GM18907 (cell line): ENCODE measurements at regions not wholly inside any gene's neighbourhood (a gene's known extent, or its start where the extent isn't known, plus 50 kb on each side); places are given as distances from the start of the nearest gene placed in this dataset.

Experiments
- ATAC-seq: cut with Tn5 transposase; IDR thresholded peaks from one replicate; pipeline ENCODE4 v1.9.1; 2021; ENCODE audit warnings: mild to moderate bottlenecking, moderate library complexity; ENCODE audit not compliant: unreplicated experiment

GRCh38 chr5:126195410-126196100 lies 227.7 kb upstream of the GRAMD2B start:
- ATAC-seq = no peak

DNA sequence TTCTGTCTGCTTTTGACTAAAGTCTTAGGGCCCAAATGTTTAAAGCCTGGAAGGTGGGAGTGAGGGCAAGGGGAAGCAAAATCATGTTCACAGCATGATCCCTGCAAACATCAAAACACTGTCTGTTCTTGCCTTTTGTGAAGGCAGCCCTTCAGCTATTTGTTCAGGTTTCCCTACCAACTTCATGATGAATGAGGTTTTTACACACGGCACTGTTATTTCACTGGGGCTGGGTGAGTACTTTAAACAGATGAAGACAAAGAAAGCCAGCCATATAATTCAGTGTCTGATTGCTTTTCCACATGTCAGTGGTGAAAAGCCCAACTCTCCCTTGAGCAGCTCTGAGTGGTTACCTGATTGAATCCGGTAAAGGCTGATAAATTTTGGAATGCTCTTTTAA lies 224.7 kb upstream of the GRAMD2B start:
- no peak for ATAC-seq

DNA sequence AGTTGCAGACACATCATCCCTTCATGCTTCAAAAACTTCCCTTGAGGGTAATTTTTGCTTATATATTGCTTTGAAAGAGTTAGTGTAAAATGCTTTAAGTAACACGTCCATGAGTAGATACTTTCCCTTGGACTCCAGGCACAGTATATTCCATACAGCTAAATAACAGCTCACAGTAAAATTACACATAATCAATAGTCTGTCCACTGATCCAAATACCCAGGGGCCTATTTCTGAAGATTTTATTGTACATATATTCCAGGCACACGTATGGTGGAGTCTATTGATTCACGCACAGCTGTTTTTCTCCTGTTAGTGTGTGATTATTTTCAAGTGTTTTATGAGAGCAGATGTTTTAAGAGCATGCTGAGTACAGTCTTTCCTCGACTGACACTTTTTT lies 223.7 kb upstream of the GRAMD2B start:
- no peak for ATAC-seq

GRCh38 chr5:126208691-126209090 lies 214.5 kb upstream of the GRAMD2B start:
- no peak for ATAC-seq

DNA sequence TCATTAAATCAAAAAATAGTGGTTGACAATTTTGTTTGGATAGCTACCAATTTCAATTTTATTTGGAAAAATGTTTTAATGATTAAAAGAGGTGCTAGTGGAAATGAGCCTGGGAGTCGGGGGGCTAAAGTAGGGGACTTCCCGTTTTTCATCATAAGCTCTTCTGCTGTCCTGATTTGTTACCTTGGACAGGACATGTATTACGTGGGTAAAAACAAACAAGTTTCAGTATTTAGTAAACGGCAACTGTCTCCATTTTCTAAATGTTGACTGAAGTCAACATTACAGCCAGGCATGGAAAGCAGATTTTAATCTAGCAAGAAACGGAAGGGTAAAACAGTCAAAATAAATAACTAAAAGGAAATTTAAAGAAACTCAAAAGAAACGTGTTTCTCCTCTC lies 212.3 kb upstream of the GRAMD2B start:
- ATAC-seq = no peak

DNA sequence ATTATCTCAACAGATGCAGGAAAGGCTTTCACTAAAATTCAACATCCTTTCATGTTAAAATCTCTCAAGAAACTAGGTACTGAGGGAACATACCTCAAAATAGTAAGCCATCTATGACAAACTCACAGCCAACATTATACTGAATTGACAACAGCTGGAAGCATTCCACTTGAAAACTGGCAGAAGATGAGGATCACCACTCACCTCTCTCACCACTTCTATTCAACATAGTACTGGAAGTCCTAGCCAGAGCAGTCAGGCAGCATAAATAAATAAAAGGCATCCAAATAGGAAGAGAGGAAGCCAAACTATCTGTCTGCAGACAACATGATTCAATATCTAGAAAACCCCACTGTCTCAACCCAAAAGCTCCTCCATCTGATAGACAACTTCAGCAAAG lies 203.6 kb upstream of the GRAMD2B start:
- no peak for ATAC-seq

GRCh38 chr5:126220725-126221124 lies 202.5 kb upstream of the GRAMD2B start:
- ATAC-seq = no peak

- ATAC-seq = no peak
These were observed 194.3 kb upstream of the GRAMD2B start for GRCh38 chr5:126228934-126229333.

DNA sequence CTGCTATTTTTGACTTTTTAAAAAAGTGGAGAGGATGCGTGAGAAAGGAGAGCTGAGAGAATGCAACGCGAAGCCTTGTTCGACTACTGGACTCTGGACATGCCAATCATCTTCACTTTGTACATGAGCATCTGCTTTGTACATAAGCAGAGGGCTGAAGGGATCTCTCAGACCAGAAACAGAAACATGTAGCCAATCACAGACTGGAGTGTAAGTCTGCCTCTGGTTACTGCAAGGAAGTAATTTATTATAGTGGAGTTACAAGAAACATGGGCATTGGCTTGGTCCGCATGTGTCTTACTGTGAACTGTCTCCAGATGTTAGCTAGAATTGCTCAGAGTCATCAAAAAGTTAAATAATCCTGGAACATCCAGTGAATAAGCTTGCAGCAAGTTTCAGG lies 190.0 kb upstream of the GRAMD2B start:
- ATAC-seq = no peak

DNA sequence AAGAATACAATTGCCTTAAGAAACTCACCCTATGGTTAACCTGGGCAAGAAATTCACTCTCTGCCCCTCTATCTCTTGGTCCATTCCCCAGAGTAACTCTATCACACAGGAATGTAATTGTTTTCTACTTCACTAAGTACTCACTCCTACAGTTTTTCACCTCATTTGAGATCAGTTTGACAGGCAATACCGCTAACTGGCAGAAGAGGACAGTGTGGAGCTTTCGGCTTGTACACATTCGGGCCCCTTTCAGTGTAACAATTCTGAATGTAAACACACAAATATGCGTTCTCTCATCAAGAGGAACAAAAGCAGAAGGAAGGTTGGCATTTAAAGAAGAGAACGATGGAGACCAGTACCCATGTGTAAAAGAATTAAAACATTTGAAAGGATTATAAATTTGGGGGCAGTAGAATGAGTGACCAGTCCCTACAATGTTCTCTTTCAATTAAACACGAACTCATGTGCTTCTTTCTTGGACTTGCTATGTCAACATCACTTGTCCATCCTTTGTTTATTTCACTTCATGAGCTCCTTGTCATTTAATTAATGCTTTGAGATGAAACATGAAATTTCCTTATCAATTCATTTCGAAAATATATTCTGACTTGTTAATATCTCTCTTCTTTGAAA lies 188.5 kb upstream of the GRAMD2B start:
- ATAC-seq = no peak

GRCh38 chr5:126235628-126236027 lies 187.6 kb upstream of the GRAMD2B start:
- no peak for ATAC-seq

GRCh38 chr5:126236994-126237393 lies 186.2 kb upstream of the GRAMD2B start:
- ATAC-seq = no peak

DNA sequence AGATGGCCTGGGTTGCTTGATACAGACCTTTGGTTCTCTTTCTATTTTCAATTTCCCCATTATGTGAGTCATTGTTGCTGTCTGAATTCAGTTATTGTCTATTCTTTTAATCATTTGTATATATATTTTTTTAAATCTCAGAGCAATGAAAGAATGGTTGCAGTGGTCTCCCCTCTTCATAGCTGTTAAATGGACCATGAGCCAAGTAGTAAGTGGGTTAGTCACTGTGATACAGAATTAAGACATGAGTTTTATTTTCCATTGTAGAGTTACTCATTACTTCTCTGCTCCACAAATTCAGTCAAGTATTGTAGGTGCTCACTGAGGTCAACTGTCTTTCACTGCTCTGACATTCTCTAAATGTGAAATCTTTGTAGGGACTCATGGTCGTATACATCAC lies 174.6 kb upstream of the GRAMD2B start:
- no peak for ATAC-seq

DNA sequence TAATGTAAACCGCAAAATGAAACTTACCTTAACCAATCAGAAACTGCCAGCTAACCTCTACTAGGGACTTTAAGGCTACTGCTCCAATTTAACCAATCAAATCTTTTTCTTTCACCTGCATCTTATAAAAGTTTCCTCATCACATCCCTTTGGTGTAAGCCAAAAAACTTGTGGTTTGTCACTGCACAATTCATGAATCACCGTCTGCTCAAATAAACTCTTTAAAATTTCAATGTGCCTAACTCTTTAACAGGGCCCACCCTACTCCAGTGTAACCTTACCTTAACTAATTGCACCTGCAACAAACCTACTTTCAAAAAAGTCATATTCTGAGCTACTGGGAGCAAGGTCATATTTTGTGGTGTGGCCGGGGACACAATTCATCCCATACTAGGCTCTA lies 172.2 kb upstream of the GRAMD2B start:
- ATAC-seq = no peak

GRCh38 chr5:126253406-126253805 lies 169.8 kb upstream of the GRAMD2B start:
- ATAC-seq = no peak

DNA sequence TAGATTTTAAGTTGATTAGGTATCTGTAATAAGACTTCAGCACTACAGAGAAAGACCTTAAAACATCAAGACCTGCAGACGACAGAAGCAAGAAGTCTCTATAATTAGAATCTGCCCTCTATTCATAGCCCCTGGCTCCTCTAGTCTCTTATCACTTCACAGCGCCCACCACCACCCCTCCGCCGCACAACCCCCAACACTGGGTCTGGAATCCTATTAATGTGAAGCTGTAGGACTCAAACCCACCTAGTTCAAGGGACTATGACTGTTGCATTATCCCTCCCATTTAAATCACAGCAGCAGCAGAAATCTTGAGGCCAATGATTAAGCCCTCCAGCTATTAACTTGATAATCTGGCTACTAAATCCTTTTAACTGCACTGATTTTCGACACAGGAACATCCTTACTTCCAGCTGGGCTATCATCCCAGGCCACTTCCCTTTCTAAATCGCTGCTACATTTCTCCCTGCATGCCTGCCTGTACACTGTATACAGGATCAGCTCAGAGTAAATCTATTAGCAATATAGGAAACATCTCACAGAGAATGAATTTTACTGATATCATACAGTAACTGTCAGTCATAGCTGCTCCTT lies 159.5 kb upstream of the GRAMD2B start:
- ATAC-seq = no peak

DNA sequence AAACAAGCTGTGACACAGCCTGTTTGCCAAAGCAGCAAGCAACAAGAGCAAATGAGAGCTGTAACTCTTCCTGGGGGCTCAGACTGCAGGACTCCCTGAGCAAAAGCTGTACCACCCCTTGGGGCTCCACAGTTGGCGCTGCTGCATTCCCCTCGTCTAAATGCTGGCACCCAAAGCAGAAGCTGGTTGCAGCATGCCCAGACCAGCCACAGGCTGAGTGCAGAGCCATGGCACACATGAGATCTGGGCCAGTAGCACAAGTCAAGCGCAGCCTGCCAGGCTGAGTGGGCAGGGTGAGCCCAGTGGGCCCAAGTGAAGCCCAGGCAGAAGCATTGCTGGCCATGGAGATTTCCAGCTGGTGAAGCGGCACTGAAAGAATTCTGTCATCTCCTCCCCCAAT lies 157.3 kb upstream of the GRAMD2B start:
- no peak for ATAC-seq

DNA sequence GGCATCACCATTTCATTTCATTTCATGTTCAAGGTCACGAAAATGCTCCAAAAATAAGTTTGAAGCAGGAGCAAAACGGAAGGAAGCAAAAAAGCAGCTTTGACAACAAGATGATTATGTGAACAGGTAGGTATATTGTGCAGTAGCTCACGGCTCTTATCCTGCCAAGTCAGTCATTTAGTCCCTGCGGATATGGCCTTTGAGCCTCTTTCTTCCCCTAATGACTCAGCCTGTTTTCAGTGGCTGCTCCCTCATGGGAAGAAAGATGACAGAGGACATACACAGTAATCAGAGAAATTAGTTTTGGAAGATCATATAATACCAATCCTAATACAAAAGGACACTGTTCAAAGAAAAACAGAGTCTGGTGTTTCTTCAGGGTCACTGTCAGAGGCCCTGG lies 155.8 kb upstream of the GRAMD2B start:
- no peak for ATAC-seq

DNA sequence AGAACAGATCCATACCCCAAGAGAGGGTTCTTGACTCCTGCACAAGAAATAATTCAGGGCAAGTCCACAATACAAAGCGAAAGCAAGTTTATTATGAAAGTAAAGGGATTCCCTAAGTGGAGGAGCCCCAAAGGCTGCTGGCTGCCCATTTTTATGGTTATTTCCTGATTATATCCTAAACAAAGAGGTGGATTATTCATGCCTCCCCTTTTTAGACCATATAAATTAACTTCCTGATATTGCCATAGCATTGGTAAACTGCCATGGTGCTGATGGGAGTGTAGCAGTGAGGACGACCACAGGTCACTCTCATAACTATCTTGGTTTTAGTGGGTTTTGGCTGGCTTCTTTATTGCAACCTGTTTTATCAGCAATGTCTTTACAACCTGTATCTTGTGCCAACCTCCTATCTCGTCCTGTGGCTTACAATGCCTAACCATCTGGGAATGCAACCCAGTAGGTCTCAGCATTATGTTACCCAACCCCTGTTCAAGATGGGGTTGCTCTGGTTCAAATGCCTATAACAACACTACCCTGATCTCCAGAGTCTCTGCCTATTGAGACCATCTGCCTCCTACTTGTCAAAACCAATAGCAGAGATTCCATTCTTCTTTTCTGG lies 154.4 kb upstream of the GRAMD2B start:
- no peak for ATAC-seq

DNA sequence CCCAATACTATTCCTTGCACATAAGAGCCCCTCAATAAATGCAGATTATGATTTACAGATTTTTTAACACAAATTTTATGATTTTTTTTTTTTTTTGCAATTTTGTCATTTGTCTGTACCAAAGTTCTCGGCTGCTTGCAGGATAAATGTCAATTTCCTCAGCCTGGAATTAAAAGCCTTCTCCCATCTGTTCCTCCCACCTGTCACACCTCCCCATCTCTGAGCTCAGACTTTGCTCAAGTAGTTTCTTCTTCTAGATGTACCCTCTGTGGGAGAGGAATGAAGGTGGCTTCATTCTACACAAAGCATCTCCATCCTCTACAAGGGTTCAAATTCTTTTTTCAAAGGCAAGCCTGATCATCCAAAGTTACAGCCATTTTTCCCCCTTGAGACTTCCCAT lies 153.7 kb upstream of the GRAMD2B start:
- no peak for ATAC-seq

GRCh38 chr5:126271141-126271540 lies 152.1 kb upstream of the GRAMD2B start:
- no peak for ATAC-seq
